Neural progenitor cell (in vitro differentiated cells): ENCODE measurements at regions not wholly inside any gene's neighbourhood (a gene's known extent, or its start where the extent isn't known, plus 50 kb on each side); places are given as distances from the start of the nearest gene placed in this dataset.

Source experiments
- DNase-seq: peaks from one replicate; pipeline ENCODE4 v3.0.0-alpha.2; 2016; ENCODE audit warnings: low spot score
- H2AFZ ChIP-seq: fragments of 200-600 bp; sonication (generic); replicated peaks from 2 replicates; pipeline ENCODE4 v1.6.1; 2016; ENCODE audit warnings: antibody characterized with exemption
- H3F3A ChIP-seq: fragments of 200-600 bp; sonication (generic); 2 replicates; pipeline ENCODE4 v1.6.1; 2016; ENCODE audit warnings: antibody characterized with exemption, low read depth
- H3K27ac ChIP-seq: fragments of 200-600 bp; sonication (generic); 2 replicates; pipeline ENCODE4 v1.5.1; 2016; ENCODE audit warnings: mild to moderate bottlenecking
- H3K27me3 ChIP-seq: fragments of 200-600 bp; sonication (generic); 2 replicates; pipeline ENCODE4 v1.6.1; 2016; ENCODE audit warnings: mild to moderate bottlenecking, moderate library complexity
- H3K36me3 ChIP-seq: fragments of 200-600 bp; sonication (generic); 2 replicates; pipeline ENCODE4 v1.5.1; 2016
- H3K4me1 ChIP-seq: fragments of 200-600 bp; sonication (generic); 2 replicates; pipeline ENCODE4 v1.6.1; 2016; ENCODE audit warnings: mixed run types
- H3K4me2 ChIP-seq: fragments of 200-600 bp; sonication (generic); 2 replicates; pipeline ENCODE4 v1.6.1; 2016
- H3K4me3 ChIP-seq: fragments of 200-600 bp; sonication (generic); 2 replicates; pipeline ENCODE4 v1.5.1; 2016
- H3K79me2 ChIP-seq: fragments of 200-600 bp; sonication (generic); 2 replicates; pipeline ENCODE4 v1.6.1; 2016; ENCODE audit warnings: low read depth
- H3K9ac ChIP-seq: fragments of 200-600 bp; sonication (generic); 2 replicates; pipeline ENCODE4 v1.6.1; 2016
- H3K9me3 ChIP-seq: fragments of 200-600 bp; sonication (generic); 2 replicates; pipeline ENCODE4 v1.5.1; 2016; ENCODE audit warnings: low read depth
- H4K20me1 ChIP-seq: fragments of 200-600 bp; sonication (generic); 2 replicates; pipeline ENCODE4 v1.6.1; 2016; ENCODE audit warnings: low read depth
- H3K27ac Mint-ChIP-seq: 3 replicates; pipeline ENCODE4 v1.8.0; 2021; ENCODE audit warnings: mixed read lengths
- H3K27me3 Mint-ChIP-seq: 2 replicates; pipeline ENCODE4 v1.8.0; 2022; ENCODE audit warnings: low read depth, mild to moderate bottlenecking, inconsistent platforms, moderate library complexity, mixed read lengths; ENCODE audit not compliant: insufficient read depth
- H3K36me3 Mint-ChIP-seq: 3 replicates; pipeline ENCODE4 v1.8.0; 2021; ENCODE audit warnings: mixed read lengths
- H3K4me1 Mint-ChIP-seq: 3 replicates; pipeline ENCODE4 v1.8.0; 2021; ENCODE audit warnings: mixed read lengths
- H3K4me3 Mint-ChIP-seq: 3 replicates; pipeline ENCODE4 v1.8.0; 2021; ENCODE audit warnings: mild to moderate bottlenecking, moderate library complexity, mixed read lengths
- H3K9me3 Mint-ChIP-seq: 3 replicates; pipeline ENCODE4 v1.8.0; 2020; ENCODE audit warnings: mixed read lengths
- CTCF ChIP-seq: fragments of 200-600 bp; sonication (generic); IDR thresholded peaks from 2 replicates; pipeline ENCODE4 v1.5.1; 2017; ENCODE audit warnings: antibody characterized with exemption, mild to moderate bottlenecking
- EZH2 ChIP-seq: fragments of 200-600 bp; sonication (generic); IDR thresholded peaks from 2 replicates; pipeline ENCODE4 v1.6.1; 2017; ENCODE audit warnings: antibody characterized with exemption, mild to moderate bottlenecking, moderate library complexity
- EZH2phosphoT487 ChIP-seq: fragments of 200-600 bp; sonication (generic); IDR thresholded peaks from 2 replicates; pipeline ENCODE4 v1.6.1; 2017; ENCODE audit warnings: antibody characterized with exemption

- Histone ChIP-seq H3K36me3 (no peaks in the 10 kb centered on the region), H3K4me3 (no peak overlapping the region), H2AFZ (no peak overlapping the region), H3K27me3 (peaks cover 30% of the 10 kb centered on the region), H3K27ac (no peak overlapping the region), H3F3A (no peaks in the 10 kb centered on the region), H3K79me2 (no peaks in the 10 kb centered on the region), H3K9me3 (no peaks in the 10 kb centered on the region), H3K9ac (no peak overlapping the region), H3K4me2 (no peak overlapping the region), H4K20me1 (no peaks in the 10 kb centered on the region), H3K4me1 (no peaks in the 10 kb centered on the region)
- H3K4me1 Mint-ChIP-seq = no peaks in the 10 kb centered on the region
- no peak for TF ChIP-seq CTCF
- no peak for TF ChIP-seq EZH2
- no peak for TF ChIP-seq EZH2phosphoT487
- peaks cover 7% of the 10 kb centered on the region for H3K27me3 Mint-ChIP-seq
- DNase-seq = no peak
- no peaks in the 10 kb centered on the region for H3K9me3 Mint-ChIP-seq
- no peaks in the 10 kb centered on the region for H3K36me3 Mint-ChIP-seq
- no peak overlapping the region for H3K4me3 Mint-ChIP-seq
- no peak overlapping the region for H3K27ac Mint-ChIP-seq
Observed at GRCh38 chr7:32279500-32279899, 209.3 kb upstream of the PDE1C start.

- no peaks in the 10 kb centered on the region for H3K4me1 ChIP-seq
- no peak overlapping the region for H3K4me3 ChIP-seq
- H3K9me3 Mint-ChIP-seq = no peaks in the 10 kb centered on the region
- H3F3A ChIP-seq = no peaks in the 10 kb centered on the region
- H3K27me3 ChIP-seq = peaks cover 30% of the 10 kb centered on the region
- no peaks in the 10 kb centered on the region for H3K4me1 Mint-ChIP-seq
- H3K27me3 Mint-ChIP-seq = peaks cover 2% of the 10 kb centered on the region
- no peaks in the 10 kb centered on the region for H4K20me1 ChIP-seq
- no peak overlapping the region for H3K27ac ChIP-seq
- no peak overlapping the region for H3K4me3 Mint-ChIP-seq
- H3K36me3 ChIP-seq = no peaks in the 10 kb centered on the region
- H3K4me2 ChIP-seq = no peak overlapping the region
- H3K9me3 ChIP-seq = no peaks in the 10 kb centered on the region
- H3K36me3 Mint-ChIP-seq = no peaks in the 10 kb centered on the region
- H3K9ac ChIP-seq = no peak overlapping the region
- no peak overlapping the region for H2AFZ ChIP-seq
- H3K27ac Mint-ChIP-seq = no peak overlapping the region
- no peak for DNase-seq
- H3K79me2 ChIP-seq = no peaks in the 10 kb centered on the region
- TF ChIP-seq EZH2phosphoT487 (no peak), EZH2 (no peak), CTCF (no peak)
Observed at GRCh38 chr7:32275216-32276009, 205.2 kb upstream of the PDE1C start.

GRCh38 chr7:32273297-32273696, 203.1 kb upstream of the PDE1C start:
- Histone ChIP-seq H3K4me2 (no peak overlapping the region), H3K27ac (no peak overlapping the region), H3F3A (no peaks in the 10 kb centered on the region), H3K9me3 (no peaks in the 10 kb centered on the region), H4K20me1 (no peaks in the 10 kb centered on the region), H3K36me3 (no peaks in the 10 kb centered on the region), H3K27me3 (peaks cover 22% of the 10 kb centered on the region), H3K9ac (no peak overlapping the region), H3K4me1 (no peaks in the 10 kb centered on the region), H3K4me3 (no peak overlapping the region), H2AFZ (no peak overlapping the region), H3K79me2 (no peaks in the 10 kb centered on the region)
- Mint-ChIP-seq H3K9me3 (no peaks in the 10 kb centered on the region), H3K27me3 (peaks cover 2% of the 10 kb centered on the region), H3K27ac (no peak overlapping the region), H3K36me3 (no peaks in the 10 kb centered on the region), H3K4me1 (no peaks in the 10 kb centered on the region), H3K4me3 (no peak overlapping the region)
- no peak for DNase-seq
- TF ChIP-seq CTCF = no peak
- no peak for TF ChIP-seq EZH2phosphoT487
- no peak for TF ChIP-seq EZH2
